CD14-positive monocyte (primary cell): ENCODE measurements at regions not wholly inside any gene's neighbourhood (a gene's known extent, or its start where the extent isn't known, plus 50 kb on each side); places are given as distances from the start of the nearest gene placed in this dataset.

Experiments
- DNase-seq, 3 donors: peaks; one replicate each; pipeline ENCODE4 v3.0.0-alpha.2; 2011 to 2022
- H2AFZ ChIP-seq: 2 replicates; pipeline ENCODE4 v1.6.0; 2012; ENCODE audit warnings: mild to moderate bottlenecking, low read depth, low read length, inconsistent platforms; ENCODE audit not compliant: insufficient read depth, poor library complexity, severe bottlenecking
- H3K27ac ChIP-seq, 2 donors: 1 replicate in 1 of 2; 2 replicates in 1 of 2; pipeline ENCODE4 v1.5.1; 2012 to 2013; ENCODE audit warnings: low read length in 2 of 2, control low read depth in 1 of 2, inconsistent platforms in 1 of 2, low read depth in 1 of 2, mild to moderate bottlenecking in 1 of 2
- H3K27me3 ChIP-seq, 2 donors: one replicate each; pipeline versions ENCODE4 v1.6.0 to v1.6.1; 2011 to 2013; ENCODE audit warnings: low read length in 2 of 2; ENCODE audit not compliant: control insufficient read depth in 2 of 2, insufficient read depth in 2 of 2
- H3K36me3 ChIP-seq, 2 donors: replicated peaks in 1 of 2; 1 replicate in 1 of 2; 2 replicates in 1 of 2; pipeline versions ENCODE4 v1.5.1 to v1.6.1; 2012 to 2013; ENCODE audit warnings: low read length in 2 of 2, control low read depth in 1 of 2, inconsistent platforms in 1 of 2, mild to moderate bottlenecking in 1 of 2; ENCODE audit not compliant: insufficient read depth in 2 of 2, control insufficient read depth in 1 of 2
- H3K4me1 ChIP-seq, 2 donors: 1 replicate in 1 of 2; 2 replicates in 1 of 2; pipeline versions ENCODE4 v1.5.1 to v1.6.1; 2012 to 2013; ENCODE audit warnings: low read length in 2 of 2, control low read depth in 1 of 2, inconsistent platforms in 1 of 2, mild to moderate bottlenecking in 1 of 2, moderate library complexity in 1 of 2; ENCODE audit not compliant: insufficient read depth in 2 of 2, control insufficient read depth in 1 of 2
- H3K4me2 ChIP-seq: replicated peaks from 2 replicates; pipeline ENCODE3; 2012; ENCODE audit warnings: low read length, moderate library complexity, mild to moderate bottlenecking; ENCODE audit not compliant: poor library complexity, severe bottlenecking; ENCODE audit errors: extremely low read depth
- H3K4me3 ChIP-seq, 3 experiments: fragments of 200-600 bp in 1 of 3; sonication (generic) in 1 of 3; replicated peaks in 1 of 3; 1 replicate in 2 of 3; 2 replicates in 1 of 3; pipeline ENCODE4 v1.5.1; 2011 to 2013; ENCODE audit warnings: low read length in 3 of 3, mild to moderate bottlenecking in 3 of 3, control low read depth in 2 of 3, low read depth in 2 of 3, inconsistent platforms in 1 of 3, moderate library complexity in 1 of 3
- H3K79me2 ChIP-seq: 2 replicates; pipeline ENCODE4 v1.6.0; 2012; ENCODE audit warnings: mild to moderate bottlenecking, control low read depth, inconsistent platforms, low read length, moderate library complexity; ENCODE audit not compliant: insufficient read depth
- H3K9ac ChIP-seq: 2 replicates; pipeline ENCODE4 v1.6.0; 2017; ENCODE audit warnings: low read length, mild to moderate bottlenecking; ENCODE audit not compliant: insufficient read depth, poor library complexity, severe bottlenecking
- H3K9me3 ChIP-seq, 2 donors: replicated peaks in 1 of 2; 1 replicate in 1 of 2; 2 replicates in 1 of 2; pipeline versions ENCODE4 v1.5.1 to v1.6.1; 2012 to 2013; ENCODE audit warnings: low read length in 2 of 2, control low read depth in 1 of 2; ENCODE audit not compliant: control insufficient read depth in 1 of 2, insufficient read depth in 1 of 2
- H4K20me1 ChIP-seq: 2 replicates; pipeline ENCODE4 v1.6.0; 2012; ENCODE audit warnings: mild to moderate bottlenecking, low read length, control low read depth, moderate library complexity; ENCODE audit not compliant: insufficient read depth
- H3K27ac Mint-ChIP-seq, 7 donors: one replicate each; pipeline ENCODE4 v1.8.0; 2020; ENCODE audit warnings: mild to moderate bottlenecking in 7 of 7, mixed read lengths in 7 of 7, moderate library complexity in 6 of 7, inconsistent platforms in 2 of 7
- H3K27me3 Mint-ChIP-seq, 3 donors: one replicate each; pipeline ENCODE4 v1.8.0; 2021 to 2022; ENCODE audit warnings: low read depth in 3 of 3, mild to moderate bottlenecking in 3 of 3, mixed read lengths in 3 of 3, moderate library complexity in 3 of 3, inconsistent platforms in 1 of 3
- H3K36me3 Mint-ChIP-seq, 2 donors: one replicate each; pipeline ENCODE4 v1.8.0; 2020; ENCODE audit warnings: mixed read lengths in 2 of 2, inconsistent platforms in 1 of 2, mild to moderate bottlenecking in 1 of 2
- H3K4me1 Mint-ChIP-seq: one replicate; pipeline ENCODE4 v1.8.0; 2020; ENCODE audit warnings: mild to moderate bottlenecking, mixed read lengths
- H3K4me3 Mint-ChIP-seq, 2 donors: one replicate each; pipeline ENCODE4 v1.8.0; 2020; ENCODE audit warnings: mild to moderate bottlenecking in 2 of 2, mixed read lengths in 2 of 2, moderate library complexity in 1 of 2
- H3K9me3 Mint-ChIP-seq, 7 donors: one replicate each; pipeline ENCODE4 v1.8.0; 2020 to 2022; ENCODE audit warnings: mixed read lengths in 7 of 7, mild to moderate bottlenecking in 6 of 7, moderate library complexity in 6 of 7, inconsistent platforms in 2 of 7
- CTCF ChIP-seq: fragments of 200-600 bp; IDR thresholded peaks from one replicate; pipeline ENCODE4 v1.8.0; 2022; ENCODE audit warnings: antibody characterized with exemption, mild to moderate bottlenecking
- WGBS: methylation state at CpG from one replicate; pipeline ENCODE4 v1.1.5; 2013; ENCODE audit warnings: missing lambda C conversion rate; ENCODE audit not compliant: insufficient coverage; 5-methylcytosine and 5-hydroxymethylcytosine counted together
- intact Hi-C, 2 donors: fragments of 100-400 bp; cut with micrococcal nuclease; formaldehyde crosslinking; loops; one replicate each; pipeline versions ENCODE4 v1.15.0 to v1.15.1; 2023

- no peak overlapping the region for H3K4me3 Mint-ChIP-seq
- TF ChIP-seq CTCF, result no peak
- WGBS, result no CpG with 5 or more reads among the region's 3 CpGs
Measured at GRCh38 chr21:16789636-16790035, 723.2 kb upstream of the CXADR start.

GRCh38 chr21:16792101-16792500, 720.7 kb upstream of the CXADR start:
- Histone ChIP-seq H4K20me1 (no peaks in the 10 kb centered on the region), H3K9me3 (peaks cover 0 to 8% of the 10 kb centered on the region in 2 donors), H3K27me3 (no peaks in the 10 kb centered on the region), H3K4me2 (no peak overlapping the region), H3K4me1 (no peaks in the 10 kb centered on the region), H3K4me3 (no peak overlapping the region), H3K79me2 (no peaks in the 10 kb centered on the region), H2AFZ (no peak overlapping the region), H3K27ac (no peak overlapping the region), H3K9ac (no peak overlapping the region), H3K36me3 (no peaks in the 10 kb centered on the region)
- no peak for DNase-seq
- Mint-ChIP-seq H3K9me3 (peaks cover 0 to 5% (median 0%) of the 10 kb centered on the region in 7 donors), H3K4me1 (no peaks in the 10 kb centered on the region), H3K27ac (no peak overlapping the region), H3K36me3 (no peaks in the 10 kb centered on the region), H3K27me3 (no peaks in the 10 kb centered on the region), H3K4me3 (no peak overlapping the region)
- 91% methylated on average over 3 of the region's 5 CpGs for WGBS
- TF ChIP-seq CTCF, result no peak
- intact Hi-C loops, result no loop called here

More at GRCh38 chr21:16789636-16790035, 723.2 kb upstream of the CXADR start:
- H3K9me3 Mint-ChIP-seq, result peaks cover 0 to 10% (median 6%) of the 10 kb centered on the region in 7 donors
- Histone ChIP-seq H3K27ac (no peak overlapping the region), H3K4me2 (no peak overlapping the region), H3K4me1 (no peaks in the 10 kb centered on the region), H3K9ac (no peak overlapping the region), H2AFZ (no peak overlapping the region), H3K27me3 (no peaks in the 10 kb centered on the region), H3K9me3 (peaks cover 0 to 8% of the 10 kb centered on the region in 2 donors), H4K20me1 (no peaks in the 10 kb centered on the region), H3K36me3 (no peaks in the 10 kb centered on the region), H3K79me2 (no peaks in the 10 kb centered on the region), H3K4me3 (no peak overlapping the region)
- no peaks in the 10 kb centered on the region for H3K27me3 Mint-ChIP-seq
- H3K27ac Mint-ChIP-seq, result no peak overlapping the region
- no peak for DNase-seq
- no peaks in the 10 kb centered on the region for H3K4me1 Mint-ChIP-seq
- intact Hi-C loops, result no loop called here
- H3K36me3 Mint-ChIP-seq, result no peaks in the 10 kb centered on the region
